ENCODE measurements at regions not wholly inside any gene's neighbourhood (a gene's known extent, or its start where the extent isn't known, plus 50 kb on each side); places are given as distances from the start of the nearest gene placed in this dataset.

DNA sequence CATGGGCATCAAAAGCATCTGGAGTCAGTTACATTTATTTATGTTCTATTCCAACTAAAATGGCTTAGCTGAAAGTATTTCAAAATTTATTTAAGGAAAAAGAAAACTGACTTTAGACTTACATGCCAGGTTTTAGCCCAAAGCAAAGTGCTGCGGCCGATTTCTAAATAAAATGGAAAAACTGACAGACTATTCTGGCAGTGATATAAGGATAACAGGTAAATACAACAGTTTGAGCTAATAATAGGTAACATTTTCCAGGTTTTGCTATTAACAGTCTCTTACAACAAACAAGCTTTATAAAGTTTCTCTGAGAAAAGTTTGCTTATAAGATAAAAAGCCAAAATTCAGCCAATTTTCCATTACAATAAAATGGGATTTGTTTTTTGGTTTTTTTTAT lies 937.2 kb upstream of the FLRT2 start:
- TF ChIP-seq, protein P1, sequence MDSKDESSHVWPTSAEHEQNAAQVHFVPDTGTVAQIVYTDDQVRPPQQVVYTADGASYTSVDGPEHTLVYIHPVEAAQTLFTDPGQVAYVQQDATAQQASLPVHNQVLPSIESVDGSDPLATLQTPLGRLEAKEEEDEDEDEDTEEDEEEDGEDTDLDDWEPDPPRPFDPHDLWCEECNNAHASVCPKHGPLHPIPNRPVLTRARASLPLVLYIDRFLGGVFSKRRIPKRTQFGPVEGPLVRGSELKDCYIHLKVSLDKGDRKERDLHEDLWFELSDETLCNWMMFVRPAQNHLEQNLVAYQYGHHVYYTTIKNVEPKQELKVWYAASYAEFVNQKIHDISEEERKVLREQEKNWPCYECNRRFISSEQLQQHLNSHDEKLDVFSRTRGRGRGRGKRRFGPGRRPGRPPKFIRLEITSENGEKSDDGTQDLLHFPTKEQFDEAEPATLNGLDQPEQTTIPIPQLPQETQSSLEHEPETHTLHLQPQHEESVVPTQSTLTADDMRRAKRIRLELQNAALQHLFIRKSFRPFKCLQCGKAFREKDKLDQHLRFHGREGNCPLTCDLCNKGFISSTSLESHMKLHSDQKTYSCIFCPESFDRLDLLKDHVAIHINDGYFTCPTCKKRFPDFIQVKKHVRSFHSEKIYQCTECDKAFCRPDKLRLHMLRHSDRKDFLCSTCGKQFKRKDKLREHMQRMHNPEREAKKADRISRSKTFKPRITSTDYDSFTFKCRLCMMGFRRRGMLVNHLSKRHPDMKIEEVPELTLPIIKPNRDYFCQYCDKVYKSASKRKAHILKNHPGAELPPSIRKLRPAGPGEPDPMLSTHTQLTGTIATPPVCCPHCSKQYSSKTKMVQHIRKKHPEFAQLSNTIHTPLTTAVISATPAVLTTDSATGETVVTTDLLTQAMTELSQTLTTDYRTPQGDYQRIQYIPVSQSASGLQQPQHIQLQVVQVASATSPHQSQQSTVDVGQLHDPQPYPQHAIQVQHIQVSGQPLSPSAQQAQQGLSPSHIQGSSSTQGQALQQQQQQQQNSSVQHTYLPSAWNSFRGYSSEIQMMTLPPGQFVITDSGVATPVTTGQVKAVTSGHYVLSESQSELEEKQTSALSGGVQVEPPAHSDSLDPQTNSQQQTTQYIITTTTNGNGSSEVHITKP (tag by site-specific recombination; IDR thresholded peaks at IDR 0.05), result no peak
- no peak for TF ChIP-seq ZFP41 (tag by site-specific recombination; IDR thresholded peaks at IDR 0.05; ENCODE audit: borderline replicate concordance)
- TF ChIP-seq PRDM4 (tag by site-specific recombination; IDR thresholded peaks at IDR 0.05), result no peak
- TF ChIP-seq EGR2 (tag by site-specific recombination; IDR thresholded peaks at IDR 0.05; ENCODE audit: low read depth), result no peak
- TF ChIP-seq PBX3 (CRISPR knock-in tag; IDR thresholded peaks at IDR 0.05), result no peak
- TF ChIP-seq CTCF (tag by site-specific recombination; IDR thresholded peaks at IDR 0.05), result no peak
